ENCODE measurements at regions not wholly inside any gene's neighbourhood (a gene's known extent, or its start where the extent isn't known, plus 50 kb on each side); places are given as distances from the start of the nearest gene placed in this dataset.
"Not testable (repeated sequence)": the region's sequence is repeated elsewhere in the genome, so short reads cannot be mapped to it uniquely, and the experiment has no call there.

- Histone ChIP-seq H3K27me3 (replicated peaks; ENCODE audit: control insufficient read depth, insufficient read depth, low read length) (no peaks in the 10 kb centered on the region), H3K4me3 (replicated peaks; ENCODE audit: low read depth, low read length) (no peak overlapping the region), H3K36me3 (ENCODE audit: control insufficient read depth, insufficient read depth, low read length) (no peaks in the 10 kb centered on the region)
- no peak for DNase-seq (ENCODE audit: extremely low read depth, insufficient read length)
- no peak for TF ChIP-seq CTCF (IDR thresholded peaks at IDR 0.05; ENCODE audit: insufficient read depth, low read length, poor library complexity, severe bottlenecking)
Measured at GRCh38 chr6:102759415-102759814, 1365.9 kb downstream of the GRIK2 start.

GRCh38 chr6:102758536-102758935 is 1365.0 kb downstream of the GRIK2 start:
- H3K4me3 ChIP-seq (replicated peaks; ENCODE audit: low read depth, low read length); DNase-seq (ENCODE audit: extremely low read depth, insufficient read length): not testable (repeated sequence)

GRCh38 chr6:102749210-102749971 is 1355.9 kb downstream of the GRIK2 start:
- no peak for TF ChIP-seq CTCF (IDR thresholded peaks at IDR 0.05; ENCODE audit: insufficient read depth, low read length, poor library complexity, severe bottlenecking)
- H3K36me3 ChIP-seq (ENCODE audit: control insufficient read depth, insufficient read depth, low read length) = no peaks in the 10 kb centered on the region
- DNase-seq (ENCODE audit: extremely low read depth, insufficient read length) = no peak
- H3K27me3 ChIP-seq (replicated peaks; ENCODE audit: control insufficient read depth, insufficient read depth, low read length) = no peaks in the 10 kb centered on the region
- no peak overlapping the region for H3K4me3 ChIP-seq (replicated peaks; ENCODE audit: low read depth, low read length)

More at GRCh38 chr6:102758536-102758935, 1365.0 kb downstream of the GRIK2 start:
- H3K27me3 ChIP-seq (replicated peaks; ENCODE audit: control insufficient read depth, insufficient read depth, low read length); H3K36me3 ChIP-seq (ENCODE audit: control insufficient read depth, insufficient read depth, low read length): not testable (repeated sequence)

- H3K36me3 ChIP-seq (ENCODE audit: control insufficient read depth, insufficient read depth, low read length) = no peaks in the 10 kb centered on the region
- H3K27me3 ChIP-seq (replicated peaks; ENCODE audit: control insufficient read depth, insufficient read depth, low read length) = no peaks in the 10 kb centered on the region
- H3K4me3 ChIP-seq (replicated peaks; ENCODE audit: low read depth, low read length) = no peak overlapping the region
- DNase-seq (ENCODE audit: extremely low read depth, insufficient read length) = no peak
- TF ChIP-seq CTCF (IDR thresholded peaks at IDR 0.05; ENCODE audit: insufficient read depth, low read length, poor library complexity, severe bottlenecking) = no peak
Measured at GRCh38 chr6:102746941-102747340, 1353.4 kb downstream of the GRIK2 start.

- no peak for DNase-seq (ENCODE audit: extremely low read depth, insufficient read length)
- Histone ChIP-seq H3K36me3 (ENCODE audit: control insufficient read depth, insufficient read depth, low read length) (no peaks in the 10 kb centered on the region), H3K27me3 (replicated peaks; ENCODE audit: control insufficient read depth, insufficient read depth, low read length) (no peaks in the 10 kb centered on the region), H3K4me3 (replicated peaks; ENCODE audit: low read depth, low read length) (no peak overlapping the region)
- TF ChIP-seq CTCF (IDR thresholded peaks at IDR 0.05; ENCODE audit: insufficient read depth, low read length, poor library complexity, severe bottlenecking) = no peak
Measured at GRCh38 chr6:102742754-102743356, 1349.3 kb downstream of the GRIK2 start.

- no peak for TF ChIP-seq CTCF (IDR thresholded peaks at IDR 0.05; ENCODE audit: insufficient read depth, low read length, poor library complexity, severe bottlenecking)
- Histone ChIP-seq H3K4me3 (replicated peaks; ENCODE audit: low read depth, low read length) (no peak overlapping the region), H3K27me3 (replicated peaks; ENCODE audit: control insufficient read depth, insufficient read depth, low read length) (no peaks in the 10 kb centered on the region), H3K36me3 (ENCODE audit: control insufficient read depth, insufficient read depth, low read length) (no peaks in the 10 kb centered on the region)
- no peak for DNase-seq (ENCODE audit: extremely low read depth, insufficient read length)
Measured at GRCh38 chr6:102742028-102742427, 1348.5 kb downstream of the GRIK2 start.
